PFSK-1 (cell line): ENCODE measurements at regions not wholly inside any gene's neighbourhood (a gene's known extent, or its start where the extent isn't known, plus 50 kb on each side); places are given as distances from the start of the nearest gene placed in this dataset.

Source experiments
- FOXP2 ChIP-seq: optimal IDR thresholded peaks from 2 replicates; pipeline ENCODE3; 2011; ENCODE audit warnings: borderline replicate concordance, control low read depth, inconsistent platforms; ENCODE audit not compliant: insufficient read depth; ENCODE audit errors: extremely low read length, extremely low read depth
- POLR2AphosphoS5 ChIP-seq: IDR thresholded peaks from 2 replicates; pipeline ENCODE4 v1.6.1; 2012; ENCODE audit warnings: low read depth, mild to moderate bottlenecking, control low read depth, low read length, moderate library complexity
- SIN3A ChIP-seq: IDR thresholded peaks from 2 replicates; pipeline ENCODE4 v1.6.1; 2012; ENCODE audit warnings: mild to moderate bottlenecking, low read length, moderate library complexity, borderline replicate concordance; ENCODE audit not compliant: insufficient read depth
- TAF1 ChIP-seq: IDR thresholded peaks from 2 replicates; pipeline ENCODE4 v1.6.1; 2012; ENCODE audit warnings: low read length, control low read depth, borderline replicate concordance; ENCODE audit not compliant: insufficient read depth
- TF ChIP-seq, protein P1 (sequence below), 2 experiments: IDR thresholded peaks; 2 replicates each; pipeline versions ENCODE4 v1.6.1 to v1.8.0; 2011 to 2012; ENCODE audit warnings: low read depth in 2 of 2, low read length in 2 of 2, control low read depth in 1 of 2, inconsistent platforms in 1 of 2, mild to moderate bottlenecking in 1 of 2, moderate library complexity in 1 of 2; ENCODE audit not compliant: insufficient read depth in 1 of 2

- TF ChIP-seq, protein P1, sequence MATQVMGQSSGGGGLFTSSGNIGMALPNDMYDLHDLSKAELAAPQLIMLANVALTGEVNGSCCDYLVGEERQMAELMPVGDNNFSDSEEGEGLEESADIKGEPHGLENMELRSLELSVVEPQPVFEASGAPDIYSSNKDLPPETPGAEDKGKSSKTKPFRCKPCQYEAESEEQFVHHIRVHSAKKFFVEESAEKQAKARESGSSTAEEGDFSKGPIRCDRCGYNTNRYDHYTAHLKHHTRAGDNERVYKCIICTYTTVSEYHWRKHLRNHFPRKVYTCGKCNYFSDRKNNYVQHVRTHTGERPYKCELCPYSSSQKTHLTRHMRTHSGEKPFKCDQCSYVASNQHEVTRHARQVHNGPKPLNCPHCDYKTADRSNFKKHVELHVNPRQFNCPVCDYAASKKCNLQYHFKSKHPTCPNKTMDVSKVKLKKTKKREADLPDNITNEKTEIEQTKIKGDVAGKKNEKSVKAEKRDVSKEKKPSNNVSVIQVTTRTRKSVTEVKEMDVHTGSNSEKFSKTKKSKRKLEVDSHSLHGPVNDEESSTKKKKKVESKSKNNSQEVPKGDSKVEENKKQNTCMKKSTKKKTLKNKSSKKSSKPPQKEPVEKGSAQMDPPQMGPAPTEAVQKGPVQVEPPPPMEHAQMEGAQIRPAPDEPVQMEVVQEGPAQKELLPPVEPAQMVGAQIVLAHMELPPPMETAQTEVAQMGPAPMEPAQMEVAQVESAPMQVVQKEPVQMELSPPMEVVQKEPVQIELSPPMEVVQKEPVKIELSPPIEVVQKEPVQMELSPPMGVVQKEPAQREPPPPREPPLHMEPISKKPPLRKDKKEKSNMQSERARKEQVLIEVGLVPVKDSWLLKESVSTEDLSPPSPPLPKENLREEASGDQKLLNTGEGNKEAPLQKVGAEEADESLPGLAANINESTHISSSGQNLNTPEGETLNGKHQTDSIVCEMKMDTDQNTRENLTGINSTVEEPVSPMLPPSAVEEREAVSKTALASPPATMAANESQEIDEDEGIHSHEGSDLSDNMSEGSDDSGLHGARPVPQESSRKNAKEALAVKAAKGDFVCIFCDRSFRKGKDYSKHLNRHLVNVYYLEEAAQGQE (IDR thresholded peaks at IDR 0.05; ENCODE audit: insufficient read depth in 1 of 2, low read depth in 2 of 2, low read length in 2 of 2), result no peak
- TF ChIP-seq POLR2AphosphoS5, result no peak
- no peak for TF ChIP-seq FOXP2
- no peak for TF ChIP-seq SIN3A
- TF ChIP-seq TAF1, result no peak
Observed at GRCh38 chr7:32774541-32774951, 117.0 kb downstream of the KBTBD2 start.

GRCh38 chr7:32765185-32765584 is 126.4 kb downstream of the KBTBD2 start:
- TF ChIP-seq TAF1, result no peak
- no peak for TF ChIP-seq FOXP2

DNA sequence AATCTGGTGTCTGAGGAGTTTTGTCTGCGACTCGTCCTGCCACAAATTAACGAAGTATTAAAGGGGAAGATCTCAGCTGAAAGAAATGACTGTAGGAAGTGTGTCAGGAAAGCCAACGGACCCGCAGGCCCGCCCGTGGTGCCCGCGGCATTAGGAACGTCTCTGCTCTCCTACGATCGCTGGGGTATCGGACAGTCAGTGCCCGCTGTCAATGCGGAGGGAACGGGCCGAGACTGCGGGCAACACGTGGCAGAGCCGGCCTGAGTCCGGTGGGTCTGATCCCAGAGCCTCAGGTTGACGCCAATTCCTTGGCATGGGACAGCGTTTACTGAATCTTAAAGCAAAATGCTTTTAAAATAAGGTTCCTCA is 128.7 kb downstream of the KBTBD2 start:
- TF ChIP-seq POLR2AphosphoS5, result no peak
- no peak for TF ChIP-seq TAF1
- TF ChIP-seq FOXP2, result no peak
- TF ChIP-seq, protein P1 (IDR thresholded peaks at IDR 0.05; ENCODE audit: insufficient read depth in 1 of 2, low read depth in 2 of 2, low read length in 2 of 2), result no peak
- no peak for TF ChIP-seq SIN3A

DNA sequence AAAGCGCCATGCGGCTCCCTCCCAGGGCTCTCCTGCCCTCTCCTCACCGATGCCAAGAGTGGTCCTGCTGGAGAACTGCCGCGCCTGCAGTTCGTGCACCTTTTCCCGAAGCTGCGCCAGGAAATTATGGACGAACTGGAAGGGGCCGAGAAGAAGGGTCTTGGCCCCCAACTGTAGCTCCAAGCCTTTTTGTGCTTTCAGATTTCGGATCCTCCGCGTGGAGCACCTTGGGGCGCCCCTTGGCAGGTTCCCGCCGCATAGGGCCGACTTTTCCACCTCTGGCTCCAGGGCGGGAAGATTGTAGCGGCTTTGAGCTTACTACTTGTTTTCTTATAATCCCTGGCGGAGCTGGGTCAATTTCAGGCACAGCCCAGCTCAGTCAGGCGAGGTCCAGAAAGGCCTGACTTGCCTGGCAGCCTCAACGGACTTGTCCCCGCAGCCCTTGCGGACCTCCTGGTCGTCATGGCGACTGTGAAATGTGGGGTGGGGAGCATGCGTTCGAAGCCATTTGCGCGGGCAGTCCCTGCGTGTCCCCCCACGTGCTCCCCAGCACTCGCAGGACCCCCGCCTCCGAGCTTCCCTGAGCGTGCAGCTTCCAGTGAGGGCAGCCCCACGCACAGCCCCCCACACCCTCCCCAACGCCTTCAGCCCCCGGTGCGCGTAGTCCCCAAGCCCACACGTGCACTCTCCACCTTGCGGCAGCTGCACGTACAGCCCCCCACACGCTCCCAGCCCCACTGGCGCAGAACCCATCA is 129.9 kb downstream of the KBTBD2 start:
- no peak for TF ChIP-seq POLR2AphosphoS5
- TF ChIP-seq, protein P1 (IDR thresholded peaks at IDR 0.05; ENCODE audit: insufficient read depth in 1 of 2, low read depth in 2 of 2, low read length in 2 of 2), result no peak
- no peak for TF ChIP-seq TAF1

GRCh38 chr7:32728412-32729334 is 162.9 kb downstream of the KBTBD2 start:
- 0 out of 2 replicates have a peak, but pooled peaks have one; percentile 10 for TF ChIP-seq SIN3A

- no peak for TF ChIP-seq POLR2AphosphoS5
- no peak for TF ChIP-seq FOXP2
- TF ChIP-seq, protein P1 (IDR thresholded peaks at IDR 0.05; ENCODE audit: insufficient read depth in 1 of 2, low read depth in 2 of 2, low read length in 2 of 2), result no peak
- TF ChIP-seq TAF1, result no peak
- TF ChIP-seq SIN3A, result no peak
Observed at GRCh38 chr7:32694182-32694581, 197.4 kb downstream of the KBTBD2 start.
